IPS DF 6.9 (cell line): ENCODE measurements at regions not wholly inside any gene's neighbourhood (a gene's known extent, or its start where the extent isn't known, plus 50 kb on each side); places are given as distances from the start of the nearest gene placed in this dataset.

ENCODE experiments used
- DNase-seq: peaks from one replicate; pipeline ENCODE4 v3.0.0-alpha.2; 2013; ENCODE audit warnings: low read depth, low spot score
- H3K27ac ChIP-seq: one replicate; pipeline ENCODE4 v1.5.1; 2013; ENCODE audit warnings: low read length, control low read depth
- H3K27me3 ChIP-seq: 2 replicates; pipeline ENCODE4 v1.6.1; 2013; ENCODE audit warnings: mild to moderate bottlenecking, low read length; ENCODE audit not compliant: control insufficient read depth, insufficient read depth
- H3K36me3 ChIP-seq: 2 replicates; pipeline ENCODE4 v1.6.1; 2013; ENCODE audit warnings: low read length; ENCODE audit not compliant: control insufficient read depth, insufficient read depth
- H3K4me1 ChIP-seq: 2 replicates; pipeline ENCODE4 v1.6.1; 2013; ENCODE audit warnings: low read length; ENCODE audit not compliant: control insufficient read depth, insufficient read depth
- H3K4me3 ChIP-seq: 2 replicates; pipeline ENCODE4 v1.5.1; 2013; ENCODE audit warnings: mild to moderate bottlenecking, low read length
- H3K9me3 ChIP-seq: 2 replicates; pipeline ENCODE4 v1.6.1; 2013; ENCODE audit warnings: low read length, inconsistent platforms; ENCODE audit not compliant: control insufficient read depth, insufficient read depth
- WGBS: extraction: QIAGEN DNeasy Blood & Tissue Kit; methylation state at CpG from one replicate; pipeline ENCODE4 v1.1.7; 2013; ENCODE audit warnings: mixed read lengths, missing lambda C conversion rate; ENCODE audit not compliant: insufficient read length, insufficient coverage; 5-methylcytosine and 5-hydroxymethylcytosine counted together

GRCh38 chr2:52884761-52885352, 882.7 kb upstream of the CHAC2 start:
- no peaks in the 10 kb centered on the region for H3K27me3 ChIP-seq
- H3K36me3 ChIP-seq = no peaks in the 10 kb centered on the region
- DNase-seq = no peak
- no CpG with 5 or more reads among the region's 3 CpGs for WGBS
- H3K4me3 ChIP-seq = no peak overlapping the region
- no peaks in the 10 kb centered on the region for H3K4me1 ChIP-seq
- no peak overlapping the region for H3K27ac ChIP-seq
- H3K9me3 ChIP-seq = no peaks in the 10 kb centered on the region

GRCh38 chr2:52882974-52883373, 884.6 kb upstream of the CHAC2 start:
- WGBS = no CpG with 5 or more reads among the region's 2 CpGs
- Histone ChIP-seq H3K9me3 (no peaks in the 10 kb centered on the region), H3K27ac (no peak overlapping the region), H3K4me3 (no peak overlapping the region), H3K4me1 (no peaks in the 10 kb centered on the region), H3K27me3 (no peaks in the 10 kb centered on the region), H3K36me3 (no peaks in the 10 kb centered on the region)
- DNase-seq = no peak

GRCh38 chr2:52881606-52882005, 886.0 kb upstream of the CHAC2 start:
- H3K27ac ChIP-seq = no peak overlapping the region
- no peaks in the 10 kb centered on the region for H3K9me3 ChIP-seq
- no CpG with 5 or more reads among the region's 1 CpG for WGBS
- H3K4me3 ChIP-seq = no peak overlapping the region
- no peak for DNase-seq
- no peaks in the 10 kb centered on the region for H3K4me1 ChIP-seq
- no peaks in the 10 kb centered on the region for H3K36me3 ChIP-seq
- H3K27me3 ChIP-seq = no peaks in the 10 kb centered on the region

DNA sequence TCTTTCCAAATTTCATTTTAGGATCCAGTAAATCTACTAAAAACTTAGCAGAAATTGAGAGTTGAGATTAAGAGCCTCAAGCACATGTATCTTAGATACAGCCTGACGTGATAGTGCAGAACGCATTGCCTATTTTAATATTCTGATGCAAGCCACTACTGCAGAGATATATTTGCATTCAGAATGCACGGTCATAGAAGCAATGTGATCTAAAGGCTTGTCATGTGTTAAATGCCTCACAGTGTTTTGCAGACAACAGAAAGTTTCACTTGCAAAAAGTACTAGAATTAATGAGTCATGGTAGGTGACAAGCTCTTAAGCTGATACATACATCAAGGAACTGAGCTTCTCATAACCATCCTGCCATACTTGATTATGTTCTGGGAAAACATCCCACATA, 886.7 kb upstream of the CHAC2 start:
- WGBS = no CpG with 5 or more reads among the region's 3 CpGs
- no peak for DNase-seq
- no peaks in the 10 kb centered on the region for H3K27me3 ChIP-seq
- no peaks in the 10 kb centered on the region for H3K9me3 ChIP-seq
- no peaks in the 10 kb centered on the region for H3K36me3 ChIP-seq
- no peaks in the 10 kb centered on the region for H3K4me1 ChIP-seq
- no peak overlapping the region for H3K27ac ChIP-seq
- no peak overlapping the region for H3K4me3 ChIP-seq

DNA sequence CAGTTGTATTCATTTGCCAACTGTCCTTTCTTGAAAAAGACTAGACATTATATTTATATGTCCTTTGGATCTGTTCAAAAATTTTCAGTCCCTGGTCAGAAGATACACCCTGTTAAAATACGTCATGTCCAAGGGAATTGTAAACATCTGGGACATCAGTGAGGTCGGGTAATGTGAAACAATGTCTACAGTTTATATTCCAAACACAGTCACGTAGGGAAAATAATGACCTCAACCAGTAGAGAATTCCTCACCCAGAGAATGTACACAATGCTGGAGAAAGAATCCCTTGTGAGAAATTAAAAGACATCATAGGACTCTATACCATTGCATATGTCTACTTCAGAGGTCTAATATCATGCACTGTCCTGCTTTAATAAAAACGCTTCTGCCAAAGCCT, 888.0 kb upstream of the CHAC2 start:
- no peak overlapping the region for H3K4me3 ChIP-seq
- no peak overlapping the region for H3K27ac ChIP-seq
- H3K9me3 ChIP-seq = no peaks in the 10 kb centered on the region
- H3K27me3 ChIP-seq = no peaks in the 10 kb centered on the region
- DNase-seq = no peak
- H3K4me1 ChIP-seq = no peaks in the 10 kb centered on the region
- H3K36me3 ChIP-seq = no peaks in the 10 kb centered on the region
- no CpG with 5 or more reads among the region's 4 CpGs for WGBS

DNA sequence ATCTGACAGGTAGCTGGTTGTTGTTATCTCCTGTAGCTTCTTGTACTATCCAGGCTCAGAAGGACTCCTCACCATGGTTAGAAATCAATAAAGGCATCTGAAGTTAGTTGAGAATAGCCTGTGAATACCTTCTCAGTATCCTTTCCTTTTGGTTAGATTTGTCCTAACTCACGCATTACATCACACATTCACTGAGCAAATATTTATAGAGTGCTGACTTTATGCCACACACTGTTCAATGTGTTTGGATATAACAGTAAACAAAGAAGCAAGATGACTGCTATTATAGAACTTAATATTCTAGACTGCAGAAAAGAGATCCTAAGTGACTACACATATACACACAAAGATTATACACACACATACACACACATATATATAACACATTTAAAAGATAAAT, 889.9 kb upstream of the CHAC2 start:
- DNase-seq = no peak
- no peak overlapping the region for H3K27ac ChIP-seq
- no peaks in the 10 kb centered on the region for H3K4me1 ChIP-seq
- no peaks in the 10 kb centered on the region for H3K9me3 ChIP-seq
- H3K4me3 ChIP-seq = no peak overlapping the region
- no peaks in the 10 kb centered on the region for H3K27me3 ChIP-seq
- WGBS = no CpG with 5 or more reads among the region's 1 CpG
- H3K36me3 ChIP-seq = no peaks in the 10 kb centered on the region

- Histone ChIP-seq H3K27me3 (no peaks in the 10 kb centered on the region), H3K36me3 (no peaks in the 10 kb centered on the region), H3K27ac (no peak overlapping the region), H3K4me1 (no peaks in the 10 kb centered on the region), H3K4me3 (no peak overlapping the region), H3K9me3 (no peaks in the 10 kb centered on the region)
- no peak for DNase-seq
- 100% methylated on average over 1 of the region's 6 CpGs for WGBS
Observed at GRCh38 chr2:52874466-52875106, 893.0 kb upstream of the CHAC2 start.

DNA sequence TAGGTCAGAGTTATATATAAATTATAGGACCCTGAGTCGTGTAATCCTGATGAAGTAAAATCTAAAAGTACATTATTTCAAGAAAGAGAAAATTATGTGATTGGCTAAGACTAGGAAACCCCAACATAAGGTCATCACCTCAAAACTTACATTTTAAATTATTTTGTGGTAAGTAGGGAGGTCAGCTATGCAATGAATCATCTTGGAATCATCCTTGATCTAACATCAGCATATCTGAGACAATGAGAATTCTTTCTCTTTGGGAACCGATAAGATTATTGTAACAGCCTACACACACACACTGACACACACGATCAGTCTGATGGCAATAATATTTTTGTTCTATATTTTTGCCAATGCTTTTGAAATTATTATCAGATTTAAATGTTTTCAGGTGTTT, 904.8 kb upstream of the CHAC2 start:
- Histone ChIP-seq H3K4me1 (no peaks in the 10 kb centered on the region), H3K27ac (no peak overlapping the region), H3K36me3 (no peaks in the 10 kb centered on the region), H3K27me3 (no peaks in the 10 kb centered on the region), H3K9me3 (no peaks in the 10 kb centered on the region), H3K4me3 (no peak overlapping the region)
- DNase-seq = no peak
- no CpG with 5 or more reads among the region's 3 CpGs for WGBS

DNA sequence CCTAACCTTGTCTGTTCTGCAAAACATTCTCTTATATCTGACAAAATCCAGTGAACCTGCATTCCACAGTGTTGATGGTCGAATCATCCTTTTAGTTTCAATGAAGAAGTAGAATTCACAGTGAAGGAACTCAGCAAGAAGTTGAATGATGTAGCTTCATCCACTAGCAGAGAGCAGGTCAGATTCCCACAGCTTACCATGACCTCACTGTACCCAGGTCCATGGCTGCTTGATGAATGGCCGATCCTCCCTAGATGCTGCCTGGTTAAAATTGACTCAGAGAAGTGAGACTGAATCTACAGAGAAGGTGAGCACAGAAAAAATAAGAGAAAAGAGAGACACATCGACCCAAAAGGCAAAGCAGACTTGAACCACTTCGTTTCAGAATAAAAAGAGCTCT, 906.0 kb upstream of the CHAC2 start:
- Histone ChIP-seq H3K27ac (no peak overlapping the region), H3K36me3 (no peaks in the 10 kb centered on the region), H3K4me1 (no peaks in the 10 kb centered on the region), H3K27me3 (no peaks in the 10 kb centered on the region), H3K4me3 (no peak overlapping the region), H3K9me3 (no peaks in the 10 kb centered on the region)
- no CpG with 5 or more reads among the region's 4 CpGs for WGBS
- no peak for DNase-seq

DNA sequence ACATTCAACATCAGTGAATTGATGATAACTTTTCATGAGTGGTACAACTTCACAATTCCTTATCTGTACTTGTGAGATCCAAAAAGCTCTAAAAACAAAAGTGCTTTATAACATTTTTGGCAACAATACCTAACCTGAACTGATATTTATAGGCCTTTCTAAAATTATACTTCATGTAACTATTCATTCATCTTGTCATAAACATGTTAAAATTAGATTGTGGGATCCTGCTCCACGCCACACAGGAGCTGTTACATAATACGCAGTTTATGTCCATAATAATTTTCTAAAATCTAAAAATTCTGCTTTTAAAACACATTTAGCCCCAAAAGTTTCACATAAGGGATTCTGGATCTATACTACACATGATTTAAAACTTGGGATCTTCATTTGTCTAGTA, 908.5 kb upstream of the CHAC2 start:
- Histone ChIP-seq H3K4me3 (no peak overlapping the region), H3K9me3 (no peaks in the 10 kb centered on the region), H3K27ac (no peak overlapping the region), H3K4me1 (no peaks in the 10 kb centered on the region), H3K36me3 (no peaks in the 10 kb centered on the region), H3K27me3 (no peaks in the 10 kb centered on the region)
- no peak for DNase-seq
- WGBS = no CpG with 5 or more reads among the region's 2 CpGs

DNA sequence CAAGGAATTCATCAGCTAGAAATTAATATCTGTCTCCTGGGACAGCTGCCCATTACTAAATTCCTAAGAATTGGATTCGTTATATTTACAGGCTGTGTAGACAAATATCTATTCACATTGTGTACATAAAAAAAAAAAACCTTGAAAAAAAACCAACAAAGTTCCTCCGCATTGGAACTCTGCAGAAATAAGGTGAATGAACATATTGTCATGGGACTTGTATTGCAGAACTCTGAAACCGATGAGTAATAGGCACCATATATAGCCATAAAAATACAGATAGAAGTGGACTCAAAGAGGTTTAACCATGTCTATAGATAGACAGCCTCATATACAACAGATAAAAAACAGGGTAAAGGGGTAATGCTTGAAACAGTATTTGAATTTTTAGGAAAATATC, 909.9 kb upstream of the CHAC2 start:
- H3K27me3 ChIP-seq = no peaks in the 10 kb centered on the region
- no peak for DNase-seq
- no peak overlapping the region for H3K27ac ChIP-seq
- WGBS = no CpG with 5 or more reads among the region's 3 CpGs
- H3K4me1 ChIP-seq = no peaks in the 10 kb centered on the region
- no peak overlapping the region for H3K4me3 ChIP-seq
- H3K36me3 ChIP-seq = no peaks in the 10 kb centered on the region
- no peaks in the 10 kb centered on the region for H3K9me3 ChIP-seq
